T-helper 2 cell treated with Interferon-gamma antibody and Interleukin-4, amounts not matched to agents 5 μg/mL and 100 μg/mL, for 36 hours (primary cell): ENCODE measurements at regions not wholly inside any gene's neighbourhood (a gene's known extent, or its start where the extent isn't known, plus 50 kb on each side); places are given as distances from the start of the nearest gene placed in this dataset.

ENCODE experiments used
- DNase-seq: peaks from one replicate; pipeline ENCODE4 v3.0.0; 2021; ENCODE audit warnings: low spot score
- H3K27ac Mint-ChIP-seq: one replicate; pipeline ENCODE4 v1.8.0; 2021; ENCODE audit warnings: mild to moderate bottlenecking, mixed read lengths
- H3K27me3 Mint-ChIP-seq: one replicate; pipeline ENCODE4 v1.8.0; 2021; ENCODE audit warnings: low read depth, mixed read lengths
- H3K36me3 Mint-ChIP-seq: one replicate; pipeline ENCODE4 v1.8.0; 2021; ENCODE audit warnings: low read depth, mixed read lengths
- H3K4me1 Mint-ChIP-seq: one replicate; pipeline ENCODE4 v1.8.0; 2021; ENCODE audit warnings: low read depth, mixed read lengths
- H3K4me3 Mint-ChIP-seq: one replicate; pipeline ENCODE4 v1.8.0; 2022; ENCODE audit warnings: mild to moderate bottlenecking, moderate library complexity, mixed read lengths
- H3K9me3 Mint-ChIP-seq: one replicate; pipeline ENCODE4 v1.8.0; 2021; ENCODE audit warnings: mixed read lengths

DNA sequence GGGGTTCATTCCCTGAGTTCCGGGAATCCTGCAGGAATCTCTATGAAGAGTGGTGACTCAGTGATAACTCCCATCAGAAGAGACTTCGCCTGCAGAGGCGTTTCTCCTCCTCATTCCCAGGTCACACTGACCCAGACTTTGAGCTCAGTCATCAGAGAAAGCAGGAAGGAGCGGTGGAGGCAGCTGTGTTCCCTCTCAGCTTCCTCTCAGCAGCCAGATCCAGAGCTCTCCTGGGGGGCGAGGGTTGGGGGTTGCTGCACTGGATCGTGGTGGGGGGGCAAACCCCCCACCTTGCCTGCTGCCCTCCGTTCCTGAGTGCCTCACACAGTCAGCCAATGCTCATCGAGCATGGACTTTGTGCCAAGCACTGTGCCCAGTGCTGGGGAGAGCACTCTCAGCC is 271.2 kb downstream of the CBLN1 start:
- Mint-ChIP-seq H3K4me1 (no peaks in the 10 kb centered on the region), H3K27me3 (no peaks in the 10 kb centered on the region), H3K4me3 (no peak overlapping the region), H3K36me3 (no peaks in the 10 kb centered on the region), H3K27ac (no peak overlapping the region), H3K9me3 (no peaks in the 10 kb centered on the region)
- no peak for DNase-seq

DNA sequence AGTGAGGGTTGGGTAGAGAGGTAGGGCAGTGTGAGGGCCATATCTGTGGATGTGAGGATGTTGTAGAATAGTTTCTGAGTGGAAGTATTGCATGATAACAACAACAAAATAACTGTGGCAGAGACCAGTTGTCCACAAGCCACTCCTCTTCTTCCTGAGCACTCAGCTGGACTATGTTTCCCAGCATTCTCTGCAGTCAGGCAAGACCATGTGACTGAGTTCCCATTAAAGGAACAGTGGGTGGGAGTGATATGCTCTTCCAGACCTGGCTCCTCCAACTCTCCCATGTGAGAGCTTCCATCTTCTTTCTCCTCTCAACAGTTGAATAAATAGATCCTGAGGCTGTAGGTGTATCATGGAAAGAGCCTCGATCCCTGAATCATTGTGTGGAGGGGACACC is 272.4 kb downstream of the CBLN1 start:
- no peaks in the 10 kb centered on the region for H3K27me3 Mint-ChIP-seq
- no peaks in the 10 kb centered on the region for H3K36me3 Mint-ChIP-seq
- no peaks in the 10 kb centered on the region for H3K9me3 Mint-ChIP-seq
- no peaks in the 10 kb centered on the region for H3K4me1 Mint-ChIP-seq
- H3K4me3 Mint-ChIP-seq, result no peak overlapping the region
- no peak for DNase-seq
- H3K27ac Mint-ChIP-seq, result no peak overlapping the region

DNA sequence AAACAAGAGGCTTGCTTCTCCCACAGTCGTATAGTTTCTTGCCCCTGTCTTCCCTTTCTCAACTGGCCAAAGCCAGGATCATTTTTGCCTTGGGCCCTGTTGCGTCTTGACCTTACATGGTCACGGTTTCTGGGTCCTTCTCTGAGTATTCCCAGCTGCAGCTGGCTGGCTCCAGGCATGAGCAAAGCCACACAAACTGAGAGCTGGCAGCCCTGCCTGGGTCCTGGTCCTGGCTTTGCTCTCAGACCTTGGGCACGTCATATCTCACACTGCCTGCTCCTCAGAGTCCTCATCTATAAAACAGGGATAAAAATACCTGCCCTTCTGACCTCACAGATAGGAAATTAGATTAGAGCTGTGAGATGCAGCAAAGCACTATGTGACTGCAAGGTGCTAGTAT is 277.6 kb downstream of the CBLN1 start:
- H3K27ac Mint-ChIP-seq, result no peak overlapping the region
- DNase-seq, result no peak
- no peak overlapping the region for H3K4me3 Mint-ChIP-seq
- no peaks in the 10 kb centered on the region for H3K27me3 Mint-ChIP-seq
- no peaks in the 10 kb centered on the region for H3K4me1 Mint-ChIP-seq
- H3K36me3 Mint-ChIP-seq, result no peaks in the 10 kb centered on the region
- H3K9me3 Mint-ChIP-seq, result no peaks in the 10 kb centered on the region

DNA sequence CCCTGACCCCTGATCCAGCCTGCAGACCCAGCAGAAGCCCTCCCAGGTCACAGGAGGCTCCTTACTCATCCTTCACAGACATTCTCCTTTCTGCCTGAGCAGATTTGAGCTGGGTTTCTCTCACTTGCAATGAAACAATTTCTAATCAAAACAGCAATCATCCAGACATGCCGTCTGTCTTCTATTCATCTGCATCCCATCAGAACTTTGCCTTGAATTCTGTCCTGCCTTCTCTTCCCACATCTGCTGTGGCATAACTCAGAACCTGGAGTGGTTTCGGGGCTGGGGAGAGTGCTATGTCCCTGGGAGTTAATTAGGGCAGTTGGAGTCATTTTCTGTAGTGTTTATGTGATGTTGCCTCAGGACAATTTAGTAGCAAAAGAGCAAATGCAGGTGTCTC is 278.6 kb downstream of the CBLN1 start:
- no peaks in the 10 kb centered on the region for H3K36me3 Mint-ChIP-seq
- H3K4me3 Mint-ChIP-seq, result no peak overlapping the region
- H3K27ac Mint-ChIP-seq, result no peak overlapping the region
- no peak for DNase-seq
- H3K9me3 Mint-ChIP-seq, result no peaks in the 10 kb centered on the region
- no peaks in the 10 kb centered on the region for H3K27me3 Mint-ChIP-seq
- H3K4me1 Mint-ChIP-seq, result no peaks in the 10 kb centered on the region

DNA sequence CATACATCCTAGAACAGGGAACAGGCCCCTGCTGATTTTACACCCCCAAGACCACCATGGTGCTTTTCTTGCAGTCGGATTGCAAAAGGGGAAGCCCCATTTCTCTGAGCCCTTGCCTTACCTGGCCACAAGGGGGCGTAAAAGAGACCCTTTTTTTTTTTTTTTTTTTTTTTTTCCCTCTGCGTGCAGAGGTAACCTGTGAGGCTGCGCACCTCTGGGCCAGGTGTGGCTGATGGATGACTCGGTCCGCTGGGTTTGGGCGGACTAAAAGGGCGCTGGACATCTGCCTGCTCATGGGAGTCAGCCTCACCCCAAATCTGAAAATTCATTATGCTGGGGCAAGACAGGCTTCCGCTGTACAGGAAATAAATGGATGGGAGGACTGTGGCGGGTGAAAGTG is 281.0 kb downstream of the CBLN1 start:
- Mint-ChIP-seq H3K9me3 (no peaks in the 10 kb centered on the region), H3K4me3 (no peak overlapping the region), H3K27ac (no peak overlapping the region), H3K36me3 (no peaks in the 10 kb centered on the region), H3K4me1 (no peaks in the 10 kb centered on the region), H3K27me3 (no peaks in the 10 kb centered on the region)
- DNase-seq, result no peak

GRCh38 chr16:48999508-48999907 is 282.1 kb downstream of the CBLN1 start:
- H3K27me3 Mint-ChIP-seq, result no peaks in the 10 kb centered on the region
- H3K36me3 Mint-ChIP-seq, result no peaks in the 10 kb centered on the region
- H3K4me1 Mint-ChIP-seq, result no peaks in the 10 kb centered on the region
- DNase-seq, result no peak
- no peak overlapping the region for H3K4me3 Mint-ChIP-seq
- H3K9me3 Mint-ChIP-seq, result no peaks in the 10 kb centered on the region
- H3K27ac Mint-ChIP-seq, result no peak overlapping the region

DNA sequence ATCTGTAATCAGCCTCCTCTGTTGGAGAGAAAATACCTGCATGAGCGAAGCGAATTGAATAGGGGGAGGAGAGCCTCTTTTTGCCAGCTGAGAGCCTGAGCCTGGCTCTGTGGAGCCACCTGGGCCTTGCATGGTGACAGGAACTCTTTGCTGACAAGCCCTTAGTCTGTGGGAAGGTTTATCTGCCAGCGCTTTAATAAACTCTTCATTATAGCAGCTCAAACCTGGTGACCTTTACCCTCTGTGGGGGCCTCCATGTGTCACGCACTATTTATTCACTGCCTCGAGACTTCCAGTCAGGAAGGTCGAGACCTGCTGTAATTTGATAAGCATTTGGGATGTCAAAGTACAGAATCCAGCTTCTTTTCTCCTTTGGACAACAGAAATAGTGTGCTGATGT is 282.6 kb downstream of the CBLN1 start:
- Mint-ChIP-seq H3K27me3 (no peaks in the 10 kb centered on the region), H3K27ac (no peak overlapping the region), H3K9me3 (no peaks in the 10 kb centered on the region), H3K4me1 (no peaks in the 10 kb centered on the region), H3K4me3 (no peak overlapping the region), H3K36me3 (no peaks in the 10 kb centered on the region)
- no peak for DNase-seq

GRCh38 chr16:48997946-48998345 is 283.7 kb downstream of the CBLN1 start:
- Mint-ChIP-seq H3K36me3 (no peaks in the 10 kb centered on the region), H3K9me3 (no peaks in the 10 kb centered on the region), H3K27ac (no peak overlapping the region), H3K4me3 (no peak overlapping the region), H3K27me3 (no peaks in the 10 kb centered on the region), H3K4me1 (no peaks in the 10 kb centered on the region)
- DNase-seq, result no peak

DNA sequence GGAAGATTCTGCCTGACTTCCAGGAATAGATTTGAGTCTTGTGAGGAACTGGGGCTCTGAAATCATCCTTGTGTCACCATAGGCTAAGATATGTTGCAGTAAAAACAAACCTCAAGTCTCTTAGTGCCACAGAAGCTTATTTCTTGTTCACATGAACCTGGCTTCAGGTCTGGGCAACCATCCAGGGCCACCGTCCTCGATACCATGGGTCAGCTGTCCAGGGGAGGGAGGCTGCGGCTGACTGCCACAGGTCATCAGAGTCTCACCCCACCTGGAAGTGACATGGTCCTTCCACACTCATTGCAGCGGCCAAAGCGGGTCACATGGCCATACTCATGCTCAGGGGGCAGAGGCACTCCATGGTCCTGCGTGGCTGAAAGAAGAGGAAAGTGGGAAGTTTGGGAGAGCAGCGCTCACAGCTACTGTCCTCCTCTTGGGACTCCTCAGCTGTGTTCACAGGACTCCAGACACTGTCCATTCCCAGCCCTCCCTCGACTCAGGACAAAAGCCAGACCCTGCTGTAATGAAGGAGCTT is 284.5 kb downstream of the CBLN1 start:
- Mint-ChIP-seq H3K27ac (no peak overlapping the region), H3K9me3 (no peaks in the 10 kb centered on the region), H3K36me3 (no peaks in the 10 kb centered on the region), H3K27me3 (no peaks in the 10 kb centered on the region), H3K4me1 (no peaks in the 10 kb centered on the region), H3K4me3 (no peak overlapping the region)
- DNase-seq, result no peak

- no peaks in the 10 kb centered on the region for H3K36me3 Mint-ChIP-seq
- no peaks in the 10 kb centered on the region for H3K27me3 Mint-ChIP-seq
- no peaks in the 10 kb centered on the region for H3K4me1 Mint-ChIP-seq
- H3K4me3 Mint-ChIP-seq, result no peak overlapping the region
- no peak overlapping the region for H3K27ac Mint-ChIP-seq
- H3K9me3 Mint-ChIP-seq, result peaks cover 4% of the 10 kb centered on the region
- DNase-seq, result no peak
Observed at GRCh38 chr16:48978501-48978900, 303.1 kb downstream of the CBLN1 start.

DNA sequence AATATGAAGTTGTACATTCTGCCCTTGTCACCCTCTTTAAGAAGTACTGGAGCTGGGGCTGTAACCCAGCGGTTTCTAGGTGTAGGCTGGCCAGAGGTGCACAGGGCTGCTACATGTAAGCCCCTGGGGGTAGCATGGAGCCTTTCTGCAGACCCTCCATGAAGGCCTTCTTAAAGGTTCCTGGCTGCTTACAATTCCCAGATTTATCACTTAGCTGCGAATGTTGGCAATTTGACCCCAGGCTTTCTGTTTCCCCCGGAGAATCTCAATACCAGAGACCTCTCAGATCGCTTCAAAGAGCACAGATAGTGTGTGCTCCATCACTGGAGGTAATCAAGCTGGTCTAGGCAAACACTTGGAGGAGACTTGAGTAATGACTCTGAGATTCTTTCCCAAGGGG is 309.4 kb downstream of the CBLN1 start:
- Mint-ChIP-seq H3K27me3 (no peaks in the 10 kb centered on the region), H3K27ac (no peak overlapping the region), H3K36me3 (no peaks in the 10 kb centered on the region), H3K4me3 (no peak overlapping the region), H3K9me3 (no peaks in the 10 kb centered on the region), H3K4me1 (no peaks in the 10 kb centered on the region)
- DNase-seq, result no peak

- no peak overlapping the region for H3K4me3 Mint-ChIP-seq
- H3K9me3 Mint-ChIP-seq, result no peaks in the 10 kb centered on the region
- H3K4me1 Mint-ChIP-seq, result no peaks in the 10 kb centered on the region
- no peaks in the 10 kb centered on the region for H3K27me3 Mint-ChIP-seq
- H3K27ac Mint-ChIP-seq, result no peak overlapping the region
- no peak for DNase-seq
- no peaks in the 10 kb centered on the region for H3K36me3 Mint-ChIP-seq
Observed at GRCh38 chr16:48971571-48972077, 310.0 kb downstream of the CBLN1 start.

- Mint-ChIP-seq H3K36me3 (no peaks in the 10 kb centered on the region), H3K27me3 (no peaks in the 10 kb centered on the region), H3K4me1 (no peaks in the 10 kb centered on the region), H3K4me3 (no peak overlapping the region), H3K9me3 (no peaks in the 10 kb centered on the region), H3K27ac (no peak overlapping the region)
- DNase-seq, result no peak
Observed at GRCh38 chr16:48970216-48970615, 311.4 kb downstream of the CBLN1 start.

GRCh38 chr16:48969611-48970010 is 312.0 kb downstream of the CBLN1 start:
- Mint-ChIP-seq H3K27me3 (no peaks in the 10 kb centered on the region), H3K9me3 (no peaks in the 10 kb centered on the region), H3K4me3 (no peak overlapping the region), H3K36me3 (no peaks in the 10 kb centered on the region), H3K27ac (no peak overlapping the region), H3K4me1 (no peaks in the 10 kb centered on the region)
- DNase-seq, result no peak

DNA sequence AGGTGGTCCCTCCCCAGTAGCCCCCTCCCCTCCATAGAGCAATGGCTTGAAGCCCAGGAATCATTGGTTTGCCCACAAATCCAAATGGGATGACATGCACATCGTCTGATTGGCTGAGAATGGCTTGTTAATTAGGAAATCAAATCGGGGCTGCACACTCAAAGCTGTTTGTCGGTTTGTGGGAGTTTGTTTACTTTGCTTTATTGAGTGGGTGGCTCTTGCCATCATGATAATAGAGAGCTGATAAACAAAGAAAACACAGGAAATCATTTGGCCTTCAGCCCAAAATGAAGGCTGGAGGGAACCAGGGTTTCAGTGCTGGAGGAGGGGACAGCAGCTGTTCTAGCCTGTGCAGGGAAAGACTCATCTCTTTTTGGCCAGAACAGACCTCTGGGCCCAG is 316.3 kb downstream of the CBLN1 start:
- no peaks in the 10 kb centered on the region for H3K4me1 Mint-ChIP-seq
- no peak for DNase-seq
- H3K27me3 Mint-ChIP-seq, result no peaks in the 10 kb centered on the region
- H3K27ac Mint-ChIP-seq, result no peak overlapping the region
- H3K9me3 Mint-ChIP-seq, result no peaks in the 10 kb centered on the region
- no peaks in the 10 kb centered on the region for H3K36me3 Mint-ChIP-seq
- no peak overlapping the region for H3K4me3 Mint-ChIP-seq
